GM18498 (cell line): ENCODE measurements at regions not wholly inside any gene's neighbourhood (a gene's known extent, or its start where the extent isn't known, plus 50 kb on each side); places are given as distances from the start of the nearest gene placed in this dataset.
"Not testable (repeated sequence)": the region's sequence is repeated elsewhere in the genome, so short reads cannot be mapped to it uniquely, and the experiment has no call there.

Experiments used
- ATAC-seq: cut with Tn5 transposase; IDR thresholded peaks from one replicate; pipeline ENCODE4 v1.9.1; 2021; ENCODE audit warnings: mild to moderate bottlenecking, moderate library complexity; ENCODE audit not compliant: unreplicated experiment

DNA sequence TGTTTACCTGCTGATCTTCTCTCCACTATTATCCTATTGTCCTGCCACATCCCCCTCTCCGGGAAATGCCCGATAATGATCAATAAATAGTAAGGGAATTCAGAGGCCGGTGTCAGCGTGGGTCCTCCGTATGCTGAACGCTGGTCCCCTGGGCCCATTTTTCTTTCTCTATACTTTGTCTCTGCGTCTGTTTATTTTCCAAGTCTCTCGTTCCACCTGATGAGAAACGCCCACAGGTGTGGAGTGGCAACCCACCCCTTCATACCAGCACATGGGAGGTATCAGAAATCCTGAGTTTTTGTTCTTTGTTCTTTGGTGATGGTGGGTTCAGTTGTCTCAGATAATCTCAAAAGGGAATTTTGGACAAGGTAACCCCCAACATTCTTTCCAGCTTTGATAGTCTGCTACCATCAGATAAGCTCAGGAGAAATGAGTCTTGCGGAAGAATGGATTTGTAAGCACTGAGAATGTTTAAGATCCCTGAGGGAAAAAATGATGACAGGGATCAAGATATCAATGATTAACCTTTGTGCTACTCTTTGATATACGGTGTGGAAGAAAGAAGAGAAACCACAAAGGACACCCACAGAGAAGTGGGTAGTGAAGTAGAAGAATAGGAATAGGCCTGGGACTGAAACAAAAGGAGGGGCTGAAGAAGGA is 117.9 kb downstream of the CEP44 start:
- ATAC-seq: no peak

DNA sequence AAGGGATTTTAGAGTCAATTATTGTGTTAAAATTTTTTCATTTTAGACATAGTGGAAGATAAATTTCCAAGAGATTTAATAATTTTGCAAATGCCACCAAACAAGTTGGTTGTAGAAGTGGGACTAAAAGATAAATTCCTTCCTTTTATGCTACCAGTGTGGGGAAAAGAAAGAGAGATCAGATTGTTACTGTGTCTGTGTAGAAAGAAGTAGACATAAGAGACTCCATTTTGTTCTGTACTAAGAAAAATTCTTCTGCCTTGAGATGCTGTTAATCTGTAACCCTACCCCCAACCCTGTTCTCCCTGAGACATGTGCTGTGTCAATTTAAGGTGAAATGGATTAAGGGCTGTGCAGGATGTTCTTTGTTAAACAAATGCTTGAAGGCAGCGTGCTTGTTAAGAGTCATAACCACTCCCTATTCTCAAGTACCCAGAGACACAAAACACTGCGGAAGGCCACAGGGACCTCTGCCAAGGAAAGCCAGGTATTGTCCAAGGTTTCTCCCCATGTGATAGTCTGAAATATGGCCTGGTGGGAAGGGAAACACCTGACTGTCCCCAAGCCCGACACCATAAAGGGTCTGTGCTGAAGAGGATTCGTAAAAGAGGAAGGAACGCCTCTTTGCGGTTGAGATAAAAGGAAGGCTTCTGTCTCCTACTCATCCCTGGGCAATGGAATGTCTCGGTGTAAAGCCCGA is 117.0 kb downstream of the CEP44 start:
- ATAC-seq: not testable (repeated sequence)

DNA sequence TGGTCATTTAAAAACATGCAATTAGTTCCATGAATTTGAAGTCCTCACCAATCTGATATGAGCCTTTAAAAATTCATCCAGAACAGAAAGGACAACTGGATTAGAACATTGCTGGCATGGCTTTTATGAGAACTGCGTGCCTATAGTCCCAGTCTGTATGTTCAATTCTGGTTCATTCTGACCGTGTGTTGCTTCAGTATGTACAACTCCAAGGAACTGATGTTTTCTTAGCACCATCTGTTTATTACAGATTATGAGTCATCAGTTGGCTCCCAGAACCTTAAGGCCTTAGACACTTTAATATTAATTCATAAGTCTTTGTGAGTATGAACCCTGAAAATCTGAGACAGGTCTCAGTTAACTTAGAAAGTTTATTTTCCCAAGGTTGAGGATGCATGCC is 115.0 kb downstream of the CEP44 start:
- no peak for ATAC-seq

DNA sequence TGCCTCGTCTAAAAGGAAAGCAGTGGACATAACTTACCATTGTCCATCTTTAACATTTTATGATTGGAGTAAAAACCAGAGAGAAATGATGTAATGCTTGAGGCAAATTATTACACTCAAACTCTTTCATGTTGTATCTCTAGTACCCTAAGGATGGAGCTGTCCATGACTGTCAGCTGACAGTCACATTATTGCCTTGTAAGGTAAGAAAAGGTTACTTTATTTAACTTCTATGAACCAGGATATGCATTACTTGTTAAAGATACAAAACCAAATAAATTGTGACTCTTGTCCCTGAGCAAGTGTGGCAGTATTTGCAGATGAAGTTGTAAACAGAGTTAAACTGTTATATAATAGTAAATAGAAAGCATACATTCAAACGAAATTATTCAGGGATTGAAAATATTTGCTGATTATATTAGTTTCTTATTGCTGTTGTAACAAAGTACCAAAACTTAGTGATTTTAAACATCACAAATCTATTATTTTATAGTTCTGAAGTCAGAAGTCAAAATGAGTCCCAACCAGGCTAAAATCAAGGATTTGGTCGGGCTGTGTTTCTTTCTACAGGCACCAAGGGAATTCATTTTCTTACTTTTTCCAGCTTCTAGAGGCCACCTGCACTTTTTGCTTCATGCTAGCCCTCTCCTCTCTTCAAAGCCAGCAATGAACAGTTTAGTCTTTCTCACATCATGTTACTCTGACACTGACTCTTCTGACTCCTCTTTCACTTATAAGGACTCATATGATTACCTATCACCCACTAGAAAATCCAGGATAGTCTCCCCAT is 113.8 kb downstream of the CEP44 start:
- ATAC-seq: no peak

DNA sequence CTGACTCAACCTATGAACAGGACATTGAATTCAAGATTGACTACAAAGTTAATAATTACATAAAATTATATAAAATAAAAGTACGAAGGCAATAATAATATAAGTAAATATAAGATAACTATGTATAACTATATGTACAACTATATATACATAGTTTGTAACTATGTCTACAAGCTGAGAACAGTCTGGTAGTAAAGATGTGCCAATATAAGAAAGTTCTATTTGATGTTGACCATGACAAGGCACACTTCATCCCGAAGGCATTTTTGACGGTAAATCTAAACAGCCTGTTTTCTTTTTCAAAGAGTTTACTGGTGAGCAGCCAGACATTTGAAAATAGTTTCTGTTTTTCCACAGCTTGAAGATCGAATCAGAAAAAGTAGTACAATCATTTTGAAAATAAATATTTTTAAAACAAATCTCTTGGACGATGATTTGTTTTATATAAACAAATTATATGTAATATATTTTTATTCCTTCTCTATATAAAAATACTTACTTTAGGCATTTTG is 112.9 kb downstream of the CEP44 start:
- no peak for ATAC-seq

DNA sequence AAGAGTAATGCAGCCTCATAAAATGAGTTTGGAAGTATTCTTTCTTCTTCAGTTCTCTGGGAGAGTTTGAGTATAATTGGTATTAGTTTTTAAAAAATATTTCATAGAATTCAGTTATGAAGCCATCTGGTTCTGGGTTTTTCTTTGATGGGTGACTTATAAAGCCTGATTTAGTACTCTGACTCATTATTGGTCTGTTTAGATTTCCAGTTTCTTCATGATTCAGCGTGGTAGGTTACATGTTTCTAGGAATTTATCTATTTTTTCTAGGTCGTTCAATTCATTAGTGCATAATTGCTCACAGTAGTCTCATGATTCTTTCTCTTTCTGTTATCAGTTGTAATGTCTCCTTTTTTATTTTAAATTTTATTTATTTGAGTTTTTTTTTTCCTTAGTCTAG is 111.2 kb downstream of the CEP44 start:
- no peak for ATAC-seq

DNA sequence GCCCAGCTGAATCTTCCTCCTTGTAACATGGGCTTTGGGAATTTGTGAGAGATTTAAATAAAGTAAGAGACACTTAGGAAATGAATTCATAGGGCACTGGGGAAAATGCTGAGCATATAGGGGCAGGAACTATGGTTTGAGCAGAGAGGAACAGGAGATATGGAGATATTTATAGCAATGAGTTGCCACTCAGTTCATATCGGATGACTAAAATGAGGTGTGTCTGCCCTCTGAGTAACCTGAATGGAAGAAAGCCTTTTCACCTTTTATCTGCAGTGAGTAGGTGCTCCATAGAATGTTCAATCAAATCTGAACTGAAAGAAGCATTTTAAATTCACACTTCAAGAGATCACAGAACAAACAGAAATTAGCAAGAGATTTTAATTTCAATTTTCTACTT is 105.7 kb downstream of the CEP44 start:
- no peak for ATAC-seq

DNA sequence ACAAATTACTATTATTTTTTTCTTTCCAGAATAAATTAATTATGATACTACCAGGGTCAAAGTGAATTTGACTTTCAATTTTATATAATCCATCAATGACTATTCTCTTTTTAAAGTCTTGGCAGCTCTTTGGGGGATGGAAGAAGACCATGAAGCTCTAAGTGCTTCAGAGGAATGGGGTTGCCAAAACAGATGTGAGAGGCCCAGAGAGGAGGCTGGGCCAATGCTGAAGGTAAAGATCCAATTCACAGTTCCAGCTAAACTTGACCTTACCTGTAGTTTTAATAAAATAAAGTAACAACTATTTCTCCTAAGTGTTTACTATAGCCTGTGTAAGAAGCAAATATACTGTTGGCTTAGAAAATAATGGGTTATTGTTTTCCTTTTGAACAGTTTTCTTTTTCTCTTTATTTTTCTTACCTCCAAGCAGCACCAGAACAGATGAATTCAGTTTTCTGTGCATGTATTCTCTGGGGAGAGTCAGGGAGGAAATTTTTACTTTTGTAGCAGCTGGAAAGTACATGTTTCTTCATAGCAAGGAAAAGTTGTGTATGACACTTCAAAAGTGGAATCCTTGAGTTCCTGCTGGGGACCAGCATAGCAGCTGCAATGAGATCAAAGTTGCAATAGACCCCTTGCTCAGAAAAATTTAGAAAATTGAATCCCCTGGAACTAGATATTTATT is 104.9 kb downstream of the CEP44 start:
- no peak for ATAC-seq

DNA sequence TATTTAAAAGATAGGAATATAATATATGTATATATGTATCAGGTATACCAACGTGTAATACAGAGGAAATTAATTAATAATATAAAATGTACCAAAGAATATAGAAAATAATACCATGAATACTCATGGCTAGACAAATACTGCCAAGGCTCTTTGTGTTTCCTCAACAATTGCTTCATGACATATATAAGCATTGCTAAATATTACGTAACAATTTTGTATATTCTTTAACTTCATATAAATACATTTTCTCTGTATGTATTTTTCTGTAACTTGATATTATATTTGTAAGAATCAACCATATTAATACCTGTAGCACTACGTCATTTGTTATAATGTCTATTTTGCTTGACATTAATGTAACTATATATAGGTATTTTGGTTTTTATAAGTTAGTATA is 104.0 kb downstream of the CEP44 start:
- no peak for ATAC-seq

DNA sequence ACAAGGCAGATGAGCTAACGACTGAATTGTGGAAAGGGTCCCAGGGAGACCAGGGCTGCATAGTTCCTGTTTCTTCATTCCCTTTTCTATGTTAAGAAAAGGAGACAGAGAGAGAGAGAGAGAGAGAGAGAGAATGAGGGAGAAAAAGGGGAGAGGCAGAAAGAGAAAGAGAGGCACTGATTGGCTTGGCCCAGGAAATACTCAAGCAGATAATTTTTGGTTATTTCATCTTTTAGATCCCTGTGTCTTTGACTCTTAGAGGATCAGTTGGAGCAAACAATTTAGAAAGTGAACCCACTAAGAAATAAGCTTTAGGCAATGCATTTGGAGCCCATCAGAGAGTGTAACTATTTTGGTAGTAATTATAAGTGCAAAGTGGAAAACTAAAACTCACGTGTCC is 103.4 kb downstream of the CEP44 start:
- no peak for ATAC-seq

DNA sequence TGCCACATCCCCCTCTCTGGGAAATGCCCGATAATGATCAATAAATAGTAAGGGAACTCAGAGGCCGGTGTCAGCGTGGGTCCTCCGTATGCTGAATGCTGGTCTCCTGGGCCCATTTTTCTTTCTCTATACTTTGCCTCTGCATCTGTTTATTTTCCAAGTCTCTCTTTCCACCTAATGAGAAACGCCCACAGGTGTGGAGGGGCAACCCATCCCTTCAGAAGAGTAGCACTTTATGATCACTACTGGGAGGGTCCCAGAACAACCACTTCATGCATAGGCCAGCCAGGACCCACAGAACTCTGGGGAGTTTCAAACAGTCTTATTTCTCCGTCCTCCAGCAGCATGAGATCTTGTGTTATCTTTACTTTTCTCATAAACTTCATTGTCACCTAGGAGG is 100.1 kb downstream of the CEP44 start:
- ATAC-seq: no peak

DNA sequence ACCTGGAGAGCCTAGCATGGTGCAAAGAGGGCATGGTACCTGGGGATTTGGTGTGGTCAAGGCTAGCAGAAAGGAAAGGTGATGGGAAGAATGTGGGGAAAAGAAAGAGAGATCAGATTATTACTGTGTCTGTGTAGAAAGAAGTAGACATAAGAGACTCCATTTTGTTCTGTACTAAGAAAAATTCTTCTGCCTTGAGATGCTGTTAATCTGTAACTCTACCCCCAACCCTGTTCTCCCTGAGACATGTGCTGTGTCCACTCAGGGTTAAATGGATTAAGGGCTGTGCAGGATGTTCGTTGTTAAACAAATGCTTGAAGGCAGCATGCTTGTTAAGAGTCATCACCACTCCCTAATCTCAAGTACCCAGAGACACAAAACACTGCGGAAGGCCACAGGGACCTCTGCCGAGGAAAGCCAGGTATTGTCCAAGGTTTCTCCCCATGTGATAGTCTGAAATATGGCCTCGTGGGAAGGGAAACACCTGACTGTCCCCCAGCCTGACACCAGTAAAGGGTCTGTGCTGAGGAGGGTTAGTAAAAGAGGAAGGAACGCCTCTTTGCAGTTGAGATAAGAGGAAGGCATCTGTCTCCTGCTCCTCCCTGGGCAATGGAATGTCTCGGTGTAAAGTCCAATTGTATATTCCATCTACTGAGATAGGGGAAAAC is 99.4 kb downstream of the CEP44 start:
- not testable (repeated sequence) for ATAC-seq
